Activated CD8-positive, alpha-beta T cell treated with anti-CD3 and anti-CD28 coated beads, Interleukin-2, amount 10 ng/mL, durations not matched to agents 7 days and 5 days (primary cell): ENCODE measurements at regions not wholly inside any gene's neighbourhood (a gene's known extent, or its start where the extent isn't known, plus 50 kb on each side); places are given as distances from the start of the nearest gene placed in this dataset.

Experiments
- ATAC-seq: fragments of 150-1000 bp; cut with Tn5 transposase; one replicate; pipeline ENCODE4 v1.10.0; 2021; ENCODE audit warnings: moderate library complexity
- CTCF ChIA-PET: fragments of 350-600 bp; sonication (Branson Sonifier 250); formaldehyde crosslinking; loops from one replicate; lab custom pipeline; 2021; ENCODE audit warnings: antibody characterized with exemption; lab: Charles Lee
- POLR2A ChIA-PET: fragments of 350-600 bp; sonication (Branson Sonifier 250); formaldehyde crosslinking; loops from one replicate; lab custom pipeline; 2021; ENCODE audit warnings: antibody characterized with exemption; lab: Charles Lee
- DNase-seq: peaks from one replicate; pipeline ENCODE4 v3.0.0-alpha.2; 2020
- H3K27ac Mint-ChIP-seq: one replicate; pipeline ENCODE4 v1.8.0; 2021; ENCODE audit warnings: mild to moderate bottlenecking, mixed read lengths
- H3K27me3 Mint-ChIP-seq: one replicate; pipeline ENCODE4 v1.8.0; 2021; ENCODE audit warnings: low read depth, mixed read lengths
- H3K36me3 Mint-ChIP-seq: one replicate; pipeline ENCODE4 v1.8.0; 2021; ENCODE audit warnings: low read depth, mixed read lengths
- H3K4me1 Mint-ChIP-seq: one replicate; pipeline ENCODE4 v1.8.0; 2021; ENCODE audit warnings: low read depth, mixed read lengths
- H3K4me3 Mint-ChIP-seq: one replicate; pipeline ENCODE4 v1.8.0; 2021; ENCODE audit warnings: mild to moderate bottlenecking, mixed read lengths
- H3K9me3 Mint-ChIP-seq: one replicate; pipeline ENCODE4 v1.8.0; 2022; ENCODE audit warnings: mixed read lengths; ENCODE audit not compliant: insufficient read depth

DNA sequence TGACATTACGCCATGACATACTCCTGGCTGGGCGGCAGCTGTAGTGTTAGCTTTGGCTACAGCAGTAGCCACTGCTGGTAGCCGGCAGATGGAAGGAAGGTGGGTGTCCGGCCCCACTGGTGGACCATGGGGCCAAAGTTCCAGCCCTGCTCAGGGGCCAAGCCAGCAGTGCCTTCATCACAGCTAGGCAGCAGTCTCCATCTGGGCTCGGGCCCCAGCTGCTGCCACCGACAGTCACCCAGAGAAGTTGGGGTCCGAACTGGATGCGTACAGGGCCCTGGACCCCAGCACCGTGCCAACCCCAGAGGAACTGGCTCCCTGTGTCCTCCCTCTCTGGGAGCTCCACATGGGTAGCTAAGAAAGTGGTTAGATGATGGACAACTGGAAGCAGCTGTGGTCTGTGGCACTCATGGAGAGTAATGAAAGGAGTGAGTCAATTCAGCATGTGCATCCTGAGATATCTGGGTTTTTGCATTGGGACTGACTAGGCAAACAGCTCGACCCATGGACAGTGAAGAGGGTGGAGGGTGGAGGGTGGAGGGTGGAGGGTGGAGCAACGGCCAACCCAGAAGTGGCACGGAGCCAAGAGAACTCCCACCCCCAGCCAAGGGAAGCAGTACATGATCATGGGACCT is 366.6 kb upstream of the GRIA3 start:
- no peaks in the 10 kb centered on the region for H3K36me3 Mint-ChIP-seq
- no peak overlapping the region for H3K4me3 Mint-ChIP-seq
- ChIA-PET CTCF (no interaction called here), POLR2A (no interaction called here)
- H3K9me3 Mint-ChIP-seq, result no peaks in the 10 kb centered on the region
- DNase-seq (no peak), ATAC-seq (no peak)
- no peaks in the 10 kb centered on the region for H3K27me3 Mint-ChIP-seq
- no peak overlapping the region for H3K27ac Mint-ChIP-seq
- no peaks in the 10 kb centered on the region for H3K4me1 Mint-ChIP-seq

DNA sequence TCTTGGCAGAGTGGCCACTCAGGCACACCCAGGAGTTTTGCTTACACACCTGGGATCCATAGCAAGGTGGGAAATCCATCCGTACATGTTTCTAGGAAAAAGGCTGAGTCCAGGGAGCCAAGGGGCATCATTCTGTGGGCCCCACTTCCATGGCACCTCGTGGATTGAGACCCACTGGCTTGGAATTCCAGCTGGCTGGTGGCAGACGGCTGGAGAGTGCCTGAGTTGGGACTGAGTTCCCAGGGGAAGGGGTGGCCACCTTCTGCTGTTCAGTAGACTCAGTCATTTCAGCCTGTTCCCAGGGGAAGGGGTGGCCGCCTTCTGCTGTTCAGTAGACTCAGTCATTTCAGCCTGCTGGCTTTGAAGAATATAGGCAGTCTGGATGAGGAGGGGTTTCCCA is 366.0 kb upstream of the GRIA3 start:
- CTCF ChIA-PET, result no interaction called here
- Mint-ChIP-seq H3K4me3 (no peak overlapping the region), H3K4me1 (no peaks in the 10 kb centered on the region), H3K27ac (no peak overlapping the region), H3K9me3 (no peaks in the 10 kb centered on the region), H3K36me3 (no peaks in the 10 kb centered on the region), H3K27me3 (no peaks in the 10 kb centered on the region)
- POLR2A ChIA-PET, result no interaction called here
- no peak for ATAC-seq
- no peak for DNase-seq

DNA sequence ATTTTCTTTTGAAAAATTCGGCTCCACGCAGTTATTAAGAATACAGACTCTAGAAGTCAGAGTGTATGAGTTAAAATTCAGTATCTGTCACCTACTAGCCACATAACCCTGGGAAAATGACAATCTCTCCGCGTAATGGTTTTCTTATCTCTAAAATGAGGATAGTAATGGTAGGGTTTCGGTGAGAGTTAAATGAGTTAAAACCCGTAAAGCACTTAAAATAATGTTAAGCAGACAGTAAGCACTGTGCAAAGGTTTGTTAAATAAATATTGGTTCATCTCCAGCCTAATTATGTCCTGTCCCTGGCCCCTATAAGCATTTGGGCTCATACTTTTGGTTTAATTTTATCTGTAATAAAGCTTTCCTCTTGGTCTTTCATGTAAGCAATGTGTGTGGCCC is 350.8 kb upstream of the GRIA3 start:
- Mint-ChIP-seq H3K9me3 (no peaks in the 10 kb centered on the region), H3K27ac (no peak overlapping the region), H3K4me1 (no peaks in the 10 kb centered on the region), H3K36me3 (no peaks in the 10 kb centered on the region), H3K4me3 (no peak overlapping the region), H3K27me3 (no peaks in the 10 kb centered on the region)
- ATAC-seq, result no peak
- no peak for DNase-seq
- POLR2A ChIA-PET, result no interaction called here
- CTCF ChIA-PET, result no interaction called here

DNA sequence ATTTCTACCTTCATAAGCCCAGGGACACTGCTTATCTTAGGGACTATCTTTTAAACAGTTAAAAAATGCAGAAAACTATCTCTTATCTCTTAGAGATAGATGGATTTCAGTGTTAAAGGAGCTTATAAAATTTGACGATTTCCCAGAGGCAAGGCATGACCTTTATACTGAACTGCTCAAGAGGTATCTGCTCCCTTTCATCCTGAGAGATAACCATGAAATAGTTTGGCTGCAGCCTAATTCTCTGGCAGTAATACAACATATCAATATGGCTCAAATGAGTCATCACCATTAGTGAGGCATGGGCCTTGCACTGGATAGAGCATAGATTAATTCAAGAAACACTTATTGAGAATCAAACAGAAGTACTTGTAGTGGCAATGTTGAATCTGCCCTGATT is 348.2 kb upstream of the GRIA3 start:
- Mint-ChIP-seq H3K9me3 (no peaks in the 10 kb centered on the region), H3K27ac (no peak overlapping the region), H3K27me3 (no peaks in the 10 kb centered on the region), H3K4me3 (no peak overlapping the region), H3K4me1 (no peaks in the 10 kb centered on the region), H3K36me3 (no peaks in the 10 kb centered on the region)
- ChIA-PET POLR2A (no interaction called here), CTCF (no interaction called here)
- ATAC-seq, result no peak
- no peak for DNase-seq

DNA sequence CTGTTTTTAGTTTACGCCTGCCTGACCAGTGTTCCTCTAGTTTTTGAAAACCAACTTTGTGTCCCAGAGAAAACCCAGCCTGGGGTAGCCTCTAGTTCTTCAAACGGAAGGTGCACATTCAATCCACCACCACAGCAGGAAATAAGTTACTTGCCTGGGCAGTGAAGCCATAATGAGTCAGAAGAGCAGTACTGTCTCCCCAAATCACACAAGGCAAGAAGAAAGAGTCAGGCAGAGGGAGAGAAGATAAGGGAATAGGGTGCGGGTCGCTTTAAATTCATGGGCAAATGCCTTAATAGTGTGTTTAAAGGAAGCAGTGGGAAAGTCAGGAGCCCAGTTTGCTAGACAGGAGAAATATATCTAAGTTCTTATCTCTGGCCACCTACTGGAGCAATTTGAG is 333.8 kb upstream of the GRIA3 start:
- Mint-ChIP-seq H3K4me3 (no peak overlapping the region), H3K27me3 (no peaks in the 10 kb centered on the region), H3K9me3 (no peaks in the 10 kb centered on the region), H3K36me3 (no peaks in the 10 kb centered on the region), H3K27ac (no peak overlapping the region), H3K4me1 (no peaks in the 10 kb centered on the region)
- ATAC-seq, result no peak
- ChIA-PET POLR2A (no interaction called here), CTCF (no interaction called here)
- DNase-seq, result no peak

DNA sequence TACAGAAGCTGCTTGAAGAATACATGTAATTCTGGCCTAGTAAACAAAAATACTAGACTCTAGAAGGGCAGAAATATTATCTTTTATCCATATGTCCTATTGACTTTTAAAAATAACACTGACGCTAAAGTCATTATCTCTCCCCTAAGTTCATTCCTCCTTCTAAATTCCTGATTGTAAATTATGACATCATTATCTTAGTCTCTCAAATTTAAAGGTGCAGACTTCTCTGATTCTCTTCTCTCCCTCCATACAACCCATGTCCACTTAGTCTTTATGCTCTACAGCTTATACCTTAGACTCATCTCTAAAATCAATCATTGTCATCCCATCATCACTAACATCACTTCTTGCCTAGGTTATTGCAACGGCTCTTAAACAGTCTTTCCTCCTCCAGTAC is 327.9 kb upstream of the GRIA3 start:
- Mint-ChIP-seq H3K4me1 (no peaks in the 10 kb centered on the region), H3K4me3 (no peak overlapping the region), H3K9me3 (peaks cover 3% of the 10 kb centered on the region), H3K27me3 (no peaks in the 10 kb centered on the region), H3K27ac (no peak overlapping the region), H3K36me3 (no peaks in the 10 kb centered on the region)
- ATAC-seq, result no peak
- CTCF ChIA-PET, result no interaction called here
- DNase-seq, result no peak
- POLR2A ChIA-PET, result no interaction called here

DNA sequence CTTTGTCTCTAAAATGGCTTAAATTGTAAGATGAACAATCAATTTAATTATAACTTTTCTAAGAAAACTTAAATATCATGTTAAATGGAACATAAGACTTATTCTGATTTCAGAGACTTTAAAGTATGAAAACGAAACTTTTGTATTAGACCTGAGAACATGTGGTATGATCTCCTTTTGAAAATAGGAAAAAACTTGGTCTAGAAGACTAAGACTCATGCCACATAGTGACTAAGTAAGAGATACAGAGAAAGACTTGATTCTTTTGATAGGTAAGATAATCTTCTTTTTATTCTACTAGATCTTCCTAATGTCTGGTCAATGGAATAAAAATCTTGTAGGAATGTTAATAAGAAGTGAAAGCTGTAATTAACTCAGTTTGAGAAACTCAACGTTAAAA is 326.3 kb upstream of the GRIA3 start:
- Mint-ChIP-seq H3K9me3 (peaks cover 3% of the 10 kb centered on the region), H3K27me3 (no peaks in the 10 kb centered on the region), H3K27ac (no peak overlapping the region), H3K4me3 (no peak overlapping the region), H3K36me3 (no peaks in the 10 kb centered on the region), H3K4me1 (no peaks in the 10 kb centered on the region)
- DNase-seq, result no peak
- ChIA-PET POLR2A (no interaction called here), CTCF (no interaction called here)
- no peak for ATAC-seq

DNA sequence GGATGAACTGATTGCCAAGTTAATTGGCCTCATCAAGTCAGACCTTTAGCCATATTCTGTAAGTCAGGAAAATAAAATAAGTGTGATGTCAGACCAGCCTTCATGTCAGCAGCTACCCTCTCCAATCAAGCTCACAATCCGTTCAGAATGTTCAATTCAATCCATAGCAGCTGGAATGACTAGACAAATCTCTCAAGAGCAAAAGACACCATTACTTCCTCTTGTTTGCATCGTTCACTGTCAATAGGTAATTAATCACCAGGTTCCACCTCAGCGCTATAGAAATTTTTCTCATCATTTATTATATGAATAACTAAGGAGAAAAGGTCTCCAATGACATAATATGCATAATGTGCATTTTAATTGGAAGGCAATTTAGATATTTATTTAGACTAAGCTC is 321.0 kb upstream of the GRIA3 start:
- ATAC-seq (no peak), DNase-seq (no peak)
- Mint-ChIP-seq H3K27ac (no peak overlapping the region), H3K36me3 (no peaks in the 10 kb centered on the region), H3K9me3 (no peaks in the 10 kb centered on the region), H3K4me3 (no peak overlapping the region), H3K4me1 (no peaks in the 10 kb centered on the region), H3K27me3 (no peaks in the 10 kb centered on the region)
- ChIA-PET POLR2A (no interaction called here), CTCF (no interaction called here)

DNA sequence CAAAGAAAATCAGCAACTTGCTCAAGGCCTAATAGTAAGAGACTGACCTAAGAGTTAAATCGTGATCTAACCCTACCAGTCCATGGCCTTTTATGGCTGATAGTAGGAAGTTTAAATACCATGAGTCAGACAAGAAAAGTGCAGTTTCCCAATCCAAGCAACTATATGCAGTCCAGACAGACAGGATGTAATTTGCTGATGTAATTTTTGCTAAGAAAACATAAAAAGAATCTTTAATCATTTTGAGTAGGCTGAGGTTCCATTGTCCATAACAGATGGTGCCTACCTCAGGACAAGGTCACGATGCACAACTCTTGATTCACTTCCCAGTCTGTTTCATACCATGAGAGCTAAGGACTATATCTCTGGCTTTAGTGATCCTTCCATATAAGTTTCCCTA is 317.5 kb upstream of the GRIA3 start:
- no peak overlapping the region for H3K27ac Mint-ChIP-seq
- ChIA-PET POLR2A (no interaction called here), CTCF (no interaction called here)
- no peak for ATAC-seq
- H3K4me3 Mint-ChIP-seq, result no peak overlapping the region
- no peak for DNase-seq
- no peaks in the 10 kb centered on the region for H3K27me3 Mint-ChIP-seq
- H3K4me1 Mint-ChIP-seq, result no peaks in the 10 kb centered on the region
- H3K9me3 Mint-ChIP-seq, result no peaks in the 10 kb centered on the region
- H3K36me3 Mint-ChIP-seq, result no peaks in the 10 kb centered on the region

DNA sequence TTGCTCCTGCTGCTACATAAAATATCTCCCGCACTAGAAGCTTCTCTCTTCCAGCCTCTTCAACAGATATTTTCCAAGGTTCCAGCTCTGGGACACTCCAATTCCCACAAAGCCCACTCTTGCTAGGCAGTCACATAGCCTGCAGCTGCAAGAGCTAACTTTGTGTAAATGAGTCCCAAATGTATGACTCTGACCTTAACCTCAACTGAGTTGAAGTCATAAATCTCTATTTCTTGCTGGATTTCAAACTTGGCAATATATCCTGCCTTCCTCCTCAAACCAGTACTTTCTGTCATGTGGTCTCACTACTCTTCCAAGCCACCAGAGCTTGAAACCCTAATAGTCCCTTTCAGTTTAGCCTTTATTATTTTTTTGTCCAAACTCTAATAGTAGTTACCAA is 315.4 kb upstream of the GRIA3 start:
- Mint-ChIP-seq H3K36me3 (no peaks in the 10 kb centered on the region), H3K4me1 (no peaks in the 10 kb centered on the region), H3K4me3 (no peak overlapping the region), H3K9me3 (no peaks in the 10 kb centered on the region), H3K27ac (no peak overlapping the region), H3K27me3 (no peaks in the 10 kb centered on the region)
- CTCF ChIA-PET, result no interaction called here
- no peak for DNase-seq
- ATAC-seq, result no peak
- POLR2A ChIA-PET, result no interaction called here

DNA sequence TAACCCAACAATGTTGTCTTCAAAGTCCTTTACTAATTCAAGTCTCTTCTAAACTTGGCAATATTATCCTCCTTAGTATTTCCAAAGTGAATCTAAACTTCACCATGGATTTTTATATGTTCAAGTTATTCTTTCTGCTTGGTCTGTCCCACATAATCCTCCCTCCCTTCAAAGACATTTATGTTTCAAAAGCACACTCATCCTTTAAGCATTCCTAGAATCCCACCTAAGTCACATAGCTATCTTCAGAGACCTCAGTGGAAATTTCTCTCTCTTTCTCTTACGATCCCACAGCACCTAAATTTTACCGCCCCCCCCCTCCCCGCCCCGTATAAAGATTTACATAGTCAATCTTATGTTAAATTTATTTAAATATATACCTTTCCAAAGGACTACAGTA is 314.9 kb upstream of the GRIA3 start:
- Mint-ChIP-seq H3K27ac (no peak overlapping the region), H3K27me3 (no peaks in the 10 kb centered on the region), H3K9me3 (no peaks in the 10 kb centered on the region), H3K36me3 (no peaks in the 10 kb centered on the region), H3K4me3 (no peak overlapping the region), H3K4me1 (no peaks in the 10 kb centered on the region)
- no peak for ATAC-seq
- CTCF ChIA-PET, result no interaction called here
- DNase-seq, result no peak
- POLR2A ChIA-PET, result no interaction called here

DNA sequence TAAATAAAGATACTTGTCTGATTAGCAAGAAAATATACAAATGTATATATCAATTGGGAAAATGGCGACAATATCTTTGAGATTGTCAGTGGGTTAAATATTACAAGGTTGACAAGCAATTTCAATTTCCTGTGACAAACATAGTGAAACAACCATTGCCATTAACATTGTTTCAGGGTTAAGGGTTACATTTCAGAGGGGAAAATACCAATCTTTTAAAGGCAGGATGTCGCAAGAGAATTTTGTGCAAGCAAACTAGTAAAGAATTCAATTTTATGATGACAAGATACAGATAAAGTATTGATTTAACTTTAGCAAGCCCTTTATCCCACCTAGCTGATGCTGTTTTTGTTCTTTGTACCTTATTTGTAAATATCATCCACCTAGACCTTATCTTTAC is 305.8 kb upstream of the GRIA3 start:
- no peaks in the 10 kb centered on the region for H3K36me3 Mint-ChIP-seq
- DNase-seq (no peak), ATAC-seq (no peak)
- peaks cover 3% of the 10 kb centered on the region for H3K9me3 Mint-ChIP-seq
- H3K27me3 Mint-ChIP-seq, result no peaks in the 10 kb centered on the region
- CTCF ChIA-PET, result no interaction called here
- no peaks in the 10 kb centered on the region for H3K4me1 Mint-ChIP-seq
- POLR2A ChIA-PET, result no interaction called here
- no peak overlapping the region for H3K27ac Mint-ChIP-seq
- H3K4me3 Mint-ChIP-seq, result no peak overlapping the region

DNA sequence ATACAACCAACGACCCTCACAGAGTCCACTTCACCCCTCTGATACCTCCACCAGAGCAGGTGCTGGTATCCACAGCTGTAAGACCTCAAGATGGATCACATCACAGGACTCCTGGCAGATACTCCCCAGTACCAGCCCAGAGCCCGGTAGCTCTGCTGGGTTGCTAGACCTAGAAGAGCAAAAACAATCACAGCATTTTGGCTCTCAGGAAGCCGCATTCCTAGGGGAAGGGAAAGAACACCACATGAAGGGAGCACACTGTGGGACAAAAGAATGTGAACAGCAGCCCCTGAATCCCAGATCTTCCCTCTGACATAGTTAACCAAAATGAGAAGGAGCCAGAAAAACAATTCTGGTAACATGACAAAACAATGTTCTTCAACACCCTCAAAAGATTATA is 303.1 kb upstream of the GRIA3 start:
- ChIA-PET POLR2A (no interaction called here), CTCF (no interaction called here)
- H3K4me1 Mint-ChIP-seq, result no peaks in the 10 kb centered on the region
- DNase-seq (no peak), ATAC-seq (no peak)
- H3K9me3 Mint-ChIP-seq, result peaks cover 3% of the 10 kb centered on the region
- no peak overlapping the region for H3K4me3 Mint-ChIP-seq
- H3K27ac Mint-ChIP-seq, result no peak overlapping the region
- no peaks in the 10 kb centered on the region for H3K27me3 Mint-ChIP-seq
- H3K36me3 Mint-ChIP-seq, result no peaks in the 10 kb centered on the region
